ENCODE measurements at regions not wholly inside any gene's neighbourhood (a gene's known extent, or its start where the extent isn't known, plus 50 kb on each side); places are given as distances from the start of the nearest gene placed in this dataset.

DNA sequence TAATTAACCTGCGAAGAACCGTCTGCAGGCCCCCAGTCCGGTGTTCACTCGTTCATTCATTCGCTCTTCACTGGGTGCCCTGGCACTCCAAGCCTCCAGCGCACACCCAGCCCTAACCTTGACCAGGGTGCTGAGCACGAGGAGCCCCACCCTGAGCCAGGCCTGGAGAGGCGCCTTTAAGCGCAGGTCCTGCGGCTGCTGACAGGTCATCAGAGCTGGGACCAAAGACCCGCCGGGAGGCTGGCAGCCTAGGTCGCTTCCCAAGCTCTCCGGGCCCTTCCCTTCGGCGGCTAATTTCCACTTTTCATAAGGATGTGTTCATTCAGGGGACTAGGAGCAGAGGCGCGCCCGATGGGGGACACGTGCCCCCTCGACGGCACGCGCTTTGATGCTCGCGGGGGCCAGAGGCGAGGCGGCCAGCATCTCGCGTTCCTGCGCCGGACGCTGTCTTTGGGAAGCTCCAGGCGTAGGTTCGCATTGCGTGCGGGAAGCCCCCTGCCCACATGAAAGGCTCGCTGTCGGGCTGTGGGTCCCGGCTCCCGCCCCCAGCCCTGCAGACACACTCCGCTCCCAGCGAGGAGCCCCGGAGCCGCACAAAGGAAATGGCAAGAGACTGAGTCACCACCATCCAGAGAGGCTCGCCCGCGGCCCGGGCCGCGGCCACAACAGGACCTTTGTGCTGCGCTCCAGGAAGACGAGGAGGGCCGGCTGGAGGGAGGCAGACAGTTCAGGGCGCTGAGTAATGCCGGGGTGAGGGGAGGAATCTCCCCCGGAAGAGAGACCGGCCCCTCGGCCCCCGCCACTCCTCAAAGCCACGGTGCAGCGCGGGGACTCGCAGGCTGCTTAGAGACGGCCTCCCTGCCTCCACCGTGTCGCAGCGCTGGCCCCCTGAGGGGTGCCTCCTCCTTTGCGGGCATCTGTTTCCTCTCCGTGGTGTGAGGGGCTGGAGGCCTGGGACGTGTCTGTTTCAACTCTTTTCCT is 266.4 kb upstream of the HES1 start:
- TF ChIP-seq, protein P1, sequence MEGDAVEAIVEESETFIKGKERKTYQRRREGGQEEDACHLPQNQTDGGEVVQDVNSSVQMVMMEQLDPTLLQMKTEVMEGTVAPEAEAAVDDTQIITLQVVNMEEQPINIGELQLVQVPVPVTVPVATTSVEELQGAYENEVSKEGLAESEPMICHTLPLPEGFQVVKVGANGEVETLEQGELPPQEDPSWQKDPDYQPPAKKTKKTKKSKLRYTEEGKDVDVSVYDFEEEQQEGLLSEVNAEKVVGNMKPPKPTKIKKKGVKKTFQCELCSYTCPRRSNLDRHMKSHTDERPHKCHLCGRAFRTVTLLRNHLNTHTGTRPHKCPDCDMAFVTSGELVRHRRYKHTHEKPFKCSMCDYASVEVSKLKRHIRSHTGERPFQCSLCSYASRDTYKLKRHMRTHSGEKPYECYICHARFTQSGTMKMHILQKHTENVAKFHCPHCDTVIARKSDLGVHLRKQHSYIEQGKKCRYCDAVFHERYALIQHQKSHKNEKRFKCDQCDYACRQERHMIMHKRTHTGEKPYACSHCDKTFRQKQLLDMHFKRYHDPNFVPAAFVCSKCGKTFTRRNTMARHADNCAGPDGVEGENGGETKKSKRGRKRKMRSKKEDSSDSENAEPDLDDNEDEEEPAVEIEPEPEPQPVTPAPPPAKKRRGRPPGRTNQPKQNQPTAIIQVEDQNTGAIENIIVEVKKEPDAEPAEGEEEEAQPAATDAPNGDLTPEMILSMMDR (conservative IDR thresholded peaks at IDR 0.05; ENCODE audit: low read length) = no peak
- TF ChIP-seq EZH2phosphoT487 (IDR thresholded peaks at IDR 0.05; ENCODE audit: borderline replicate concordance) = no peak
